ENCODE measurements at regions not wholly inside any gene's neighbourhood (a gene's known extent, or its start where the extent isn't known, plus 50 kb on each side); places are given as distances from the start of the nearest gene placed in this dataset.

- TF ChIP-seq SMC3 (conservative IDR thresholded peaks at IDR 0.05; ENCODE audit: insufficient read depth, low read depth, low read length) (no peak), JUNB (CRISPR knock-in tag; conservative IDR thresholded peaks at IDR 0.05) (no peak), HNRNPK (IDR thresholded peaks at IDR 0.05; ENCODE audit: low read depth, low read length, poor library complexity, severe bottlenecking) (no peak), KDM5B (IDR thresholded peaks at IDR 0.05; ENCODE audit: insufficient replicate concordance, low read depth, low read length) (no peak), TAF1 (IDR thresholded peaks at IDR 0.05; ENCODE audit: control insufficient read depth, extremely low read depth, insufficient read depth, low read length, severe bottlenecking) (no peak)
Observed at GRCh38 chr2:129274038-129274415, 705.4 kb upstream of the RAB6C start (continued).

GRCh38 chr2:129274918-129275317 lies 704.5 kb upstream of the RAB6C start:
- BruUV-seq (replicated peaks) = no TSS peak
- DNase-seq (ENCODE audit: extremely low read depth in 1 of 4, low spot score in 3 of 4) (no peak), FAIRE-seq (no peak), ATAC-seq (no peak)
- Histone ChIP-seq H2AFZ (ENCODE audit: low read depth, low read length) (no peak overlapping the region), H3K9me3 (replicated peaks; ENCODE audit: control insufficient read depth, insufficient read depth, low read depth, low read length) (no peaks in the 10 kb centered on the region), H4K20me1 (replicated peaks; ENCODE audit: control insufficient read depth, insufficient read depth, low read length) (no peaks in the 10 kb centered on the region), H3K79me2 (ENCODE audit: control insufficient read depth, insufficient read depth, low read length) (no peaks in the 10 kb centered on the region), H3K4me3 (no peak overlapping the region), H3K36me3 (ENCODE audit: control insufficient read depth, insufficient read depth, low read length) (no peaks in the 10 kb centered on the region), H3K9ac (ENCODE audit: insufficient read depth in 1 of 2, low read depth in 2 of 2, low read length in 2 of 2) (no peak overlapping the region), H3K27me3 (ENCODE audit: control insufficient read depth in 2 of 2, insufficient read depth in 2 of 2, low read length in 2 of 2) (no peaks in the 10 kb centered on the region), H3K9me1 (ENCODE audit: control insufficient read depth, insufficient read depth, low read length) (no peaks in the 10 kb centered on the region), H3K4me1 (replicated peaks in 1 of 2; ENCODE audit: control insufficient read depth in 2 of 2, insufficient read depth in 2 of 2, low read length in 2 of 2) (no peaks in the 10 kb centered on the region), H3K27ac (ENCODE audit: extremely low read depth, low read depth, low read length) (no peak overlapping the region), H3K4me2 (ENCODE audit: insufficient read depth, low read length) (no peak overlapping the region)
- intact Hi-C loops (cut with micrococcal nuclease) = no loop called here
- ChIA-PET CTCF (ENCODE audit: low intra/inter-chr PET ratio) (no interaction called here), POLR2A (interaction anchor here (0.5 to 0.6 kb wide), 2 partner anchors 10 to 620 kb away, joined by 3 read pairs; no protein-coding TSS in a partner anchor)
- in situ Hi-C loops (cut with MboI) = no loop called here
- 0% methylated on average over 5 of the region's 5 CpGs for WGBS (ENCODE audit: insufficient coverage, low coverage, missing lambda C conversion rate)
- TF ChIP-seq RBM14 (IDR thresholded peaks at IDR 0.05; ENCODE audit: borderline replicate concordance, insufficient read depth, low read depth, low read length) (no peak), DLX4 (CRISPR knock-in tag; IDR thresholded peaks at IDR 0.05) (no peak), HNRNPK (IDR thresholded peaks at IDR 0.05; ENCODE audit: low read depth, low read length, poor library complexity, severe bottlenecking) (no peak), MNT (conservative IDR thresholded peaks at IDR 0.05) (no peak), CHD2 (IDR thresholded peaks at IDR 0.05; ENCODE audit: low read depth, low read length) (no peak)
